Upper lobe of left lung (tissue), 6 donors: ENCODE measurements at regions not wholly inside any gene's neighbourhood (a gene's known extent, or its start where the extent isn't known, plus 50 kb on each side); places are given as distances from the start of the nearest gene placed in this dataset.
A peak's percentile ranks its signal among the peaks of the same experiment; 100 is the strongest.

Experiments used
- ATAC-seq, 2 donors: fragments of 200-7000 bp; cut with Tn5 transposase; one replicate each; pipeline ENCODE4 v1.9.1; 2022; ENCODE audit warnings: mild to moderate bottlenecking in 2 of 2, moderate library complexity in 2 of 2; ENCODE audit not compliant: low FRiP score in 2 of 2
- DNase-seq, 2 donors: peaks; one replicate each; pipeline ENCODE4 v3.0.0-alpha.2; 2019 to 2020
- H3K27ac ChIP-seq, 4 donors: fragments of 200-600 bp; sonication (generic); one replicate each; pipeline ENCODE4 v1.5.1; 2016 to 2019
- H3K27me3 ChIP-seq, 4 donors: fragments of 200-600 bp; sonication (generic); one replicate each; pipeline ENCODE4 v1.5.1; 2017 to 2019
- H3K36me3 ChIP-seq, 4 donors: fragments of 200-600 bp; sonication (generic); one replicate each; pipeline ENCODE4 v1.5.1; 2016 to 2019
- H3K4me1 ChIP-seq, 4 donors: fragments of 200-600 bp; sonication (generic); one replicate each; pipeline ENCODE4 v1.5.1; 2018 to 2019
- H3K4me3 ChIP-seq, 4 donors: fragments of 200-600 bp; sonication (generic); one replicate each; pipeline ENCODE4 v1.5.1; 2017 to 2019; ENCODE audit warnings: mild to moderate bottlenecking in 2 of 4, moderate library complexity in 1 of 4
- H3K9me3 ChIP-seq, 4 donors: fragments of 200-600 bp; sonication (generic); one replicate each; pipeline ENCODE4 v1.5.1; 2018 to 2019
- EP300 ChIP-seq, 4 donors: sonication (generic); formaldehyde crosslinking; IDR thresholded peaks; one replicate each; pipeline ENCODE4 v1.5.1; 2017; ENCODE audit warnings: antibody characterized with exemption in 4 of 4, control low read depth in 2 of 4
- POLR2A ChIP-seq, 4 donors: fragments of 450-650 bp; IDR thresholded peaks; one replicate each; pipeline ENCODE4 v1.5.1; 2016 to 2017; ENCODE audit warnings: antibody characterized with exemption in 4 of 4, mild to moderate bottlenecking in 2 of 4
- POLR2AphosphoS5 ChIP-seq, 2 donors: sonication (generic); formaldehyde crosslinking; IDR thresholded peaks; one replicate each; pipeline ENCODE4 v1.5.1; 2017; ENCODE audit warnings: antibody characterized with exemption in 2 of 2
- WGBS, 2 donors: methylation state at CpG; one replicate each; pipeline ENCODE4 v1.1.5; 2017 to 2018; 5-methylcytosine and 5-hydroxymethylcytosine counted together
- TF ChIP-seq, protein P1 (sequence below), 6 experiments: fragments of 450-650 bp in 4 of 6; fragments of 200-600 bp in 2 of 6; sonication (generic) in 2 of 6; IDR thresholded peaks; one replicate each; pipeline ENCODE4 v1.5.1; 2016 to 2019; ENCODE audit warnings: antibody characterized with exemption in 6 of 6
- donor health status: DM: no; HTN: no; CAD: no; lungs with moderate emphysema.
- donor health status: DM: no; HTN: yes; CAD: no; lungs with severe emphysema.

GRCh38 chr12:4822572-4822971 is 87.1 kb upstream of the KCNA1 start:
- no peak for TF ChIP-seq POLR2AphosphoS5 (IDR thresholded peaks at IDR 0.05)
- TF ChIP-seq EP300 (IDR thresholded peaks at IDR 0.05) = no peak
- TF ChIP-seq, protein P1, sequence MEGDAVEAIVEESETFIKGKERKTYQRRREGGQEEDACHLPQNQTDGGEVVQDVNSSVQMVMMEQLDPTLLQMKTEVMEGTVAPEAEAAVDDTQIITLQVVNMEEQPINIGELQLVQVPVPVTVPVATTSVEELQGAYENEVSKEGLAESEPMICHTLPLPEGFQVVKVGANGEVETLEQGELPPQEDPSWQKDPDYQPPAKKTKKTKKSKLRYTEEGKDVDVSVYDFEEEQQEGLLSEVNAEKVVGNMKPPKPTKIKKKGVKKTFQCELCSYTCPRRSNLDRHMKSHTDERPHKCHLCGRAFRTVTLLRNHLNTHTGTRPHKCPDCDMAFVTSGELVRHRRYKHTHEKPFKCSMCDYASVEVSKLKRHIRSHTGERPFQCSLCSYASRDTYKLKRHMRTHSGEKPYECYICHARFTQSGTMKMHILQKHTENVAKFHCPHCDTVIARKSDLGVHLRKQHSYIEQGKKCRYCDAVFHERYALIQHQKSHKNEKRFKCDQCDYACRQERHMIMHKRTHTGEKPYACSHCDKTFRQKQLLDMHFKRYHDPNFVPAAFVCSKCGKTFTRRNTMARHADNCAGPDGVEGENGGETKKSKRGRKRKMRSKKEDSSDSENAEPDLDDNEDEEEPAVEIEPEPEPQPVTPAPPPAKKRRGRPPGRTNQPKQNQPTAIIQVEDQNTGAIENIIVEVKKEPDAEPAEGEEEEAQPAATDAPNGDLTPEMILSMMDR (IDR thresholded peaks at IDR 0.05) = no peak
- TF ChIP-seq POLR2A (IDR thresholded peaks at IDR 0.05) = no peak
- DNase-seq = no peak
- WGBS, 2 donors = 83 to 96% methylated on average over 11 of the region's 11 CpGs

DNA sequence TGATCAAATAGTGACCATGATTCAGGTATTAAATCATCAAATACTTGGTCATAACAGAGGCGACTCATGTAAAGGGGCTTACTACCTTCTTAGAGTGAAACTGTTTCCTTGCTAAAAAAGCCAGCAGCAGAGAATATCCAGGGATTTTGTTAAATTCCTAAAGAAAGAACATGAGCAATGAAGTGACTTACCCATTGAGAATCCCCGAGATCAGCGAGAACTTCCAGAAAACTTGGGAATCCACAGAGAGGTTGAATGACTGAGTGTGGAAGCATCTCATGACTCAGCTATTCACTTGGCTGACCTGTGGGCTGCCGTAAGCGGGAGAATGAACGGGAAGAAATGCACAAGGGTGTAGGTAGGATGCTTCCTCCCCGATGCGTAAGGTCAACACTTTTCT is 85.3 kb upstream of the KCNA1 start:
- 92 to 94% methylated on average over 8 of the region's 8 CpGs for WGBS, 2 donors
- Histone ChIP-seq H3K4me3 (no peak overlapping the region), H3K9me3 (no peaks in the 10 kb centered on the region), H3K36me3 (no peaks in the 10 kb centered on the region), H3K27ac (no peak overlapping the region), H3K4me1 (no peaks in the 10 kb centered on the region), H3K27me3 (no peaks in the 10 kb centered on the region)
- DNase-seq (no peak), ATAC-seq (peak in 1 of 2 donors; percentile 15)
- no peak for TF ChIP-seq POLR2AphosphoS5 (IDR thresholded peaks at IDR 0.05)

More at GRCh38 chr12:4822572-4822971, 87.1 kb upstream of the KCNA1 start:
- Histone ChIP-seq H3K4me3 (no peak overlapping the region), H3K4me1 (no peaks in the 10 kb centered on the region), H3K9me3 (no peaks in the 10 kb centered on the region), H3K27me3 (no peaks in the 10 kb centered on the region), H3K27ac (no peak overlapping the region), H3K36me3 (no peaks in the 10 kb centered on the region)
- no peak for ATAC-seq

- H3K4me1 ChIP-seq = no peaks in the 10 kb centered on the region
- no peaks in the 10 kb centered on the region for H3K27me3 ChIP-seq
- no peak overlapping the region for H3K27ac ChIP-seq
- no peaks in the 10 kb centered on the region for H3K36me3 ChIP-seq
- TF ChIP-seq, protein P1 (IDR thresholded peaks at IDR 0.05) = no peak
- TF ChIP-seq POLR2A (IDR thresholded peaks at IDR 0.05) (no peak), POLR2AphosphoS5 (IDR thresholded peaks at IDR 0.05) (no peak), EP300 (IDR thresholded peaks at IDR 0.05) (no peak)
- DNase-seq = no peak
- ATAC-seq = no peak
- H3K4me3 ChIP-seq = no peak overlapping the region
- WGBS, 2 donors = 42 to 54% methylated on average over 4 of the region's 4 CpGs
- H3K9me3 ChIP-seq = no peaks in the 10 kb centered on the region
Measured at GRCh38 chr12:4825011-4825858, 84.5 kb upstream of the KCNA1 start.

GRCh38 chr12:4826909-4827308 is 82.8 kb upstream of the KCNA1 start:
- ATAC-seq = no peak
- no peak overlapping the region for H3K27ac ChIP-seq
- no peak for DNase-seq
- H3K4me1 ChIP-seq = no peaks in the 10 kb centered on the region
- no peak overlapping the region for H3K4me3 ChIP-seq
- no peaks in the 10 kb centered on the region for H3K27me3 ChIP-seq
- H3K36me3 ChIP-seq = no peaks in the 10 kb centered on the region
- 42 to 48% methylated on average over 5 of the region's 5 CpGs for WGBS, 2 donors
- TF ChIP-seq POLR2A (IDR thresholded peaks at IDR 0.05) = no peak
- TF ChIP-seq EP300 (IDR thresholded peaks at IDR 0.05) = no peak
- no peak for TF ChIP-seq POLR2AphosphoS5 (IDR thresholded peaks at IDR 0.05)
- TF ChIP-seq, protein P1 (IDR thresholded peaks at IDR 0.05) = no peak
- H3K9me3 ChIP-seq = no peaks in the 10 kb centered on the region

DNA sequence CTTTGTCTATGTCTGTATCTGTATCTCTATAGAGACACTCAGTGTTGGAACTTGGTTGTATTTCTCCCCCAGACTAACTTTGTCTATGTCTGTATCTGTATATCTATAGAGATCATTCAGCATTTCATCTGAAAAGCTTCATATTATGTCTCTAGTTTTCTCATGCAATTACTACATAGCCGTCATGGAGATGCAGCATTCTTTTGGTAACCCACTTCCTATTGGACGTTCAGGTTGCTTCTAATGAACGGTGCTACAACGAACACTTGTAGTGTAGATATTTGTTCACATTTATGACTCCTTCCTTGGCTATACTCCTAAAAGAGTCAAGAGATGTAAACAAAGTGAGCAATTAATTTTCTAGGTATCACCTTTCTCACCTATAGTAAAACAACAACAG is 81.5 kb upstream of the KCNA1 start:
- no peaks in the 10 kb centered on the region for H3K27me3 ChIP-seq
- DNase-seq = no peak
- no peak for ATAC-seq
- H3K36me3 ChIP-seq = no peaks in the 10 kb centered on the region
- peaks cover 0 to 3% (median 2%) of the 10 kb centered on the region in 4 donors for H3K9me3 ChIP-seq
- H3K4me3 ChIP-seq = no peak overlapping the region
- no peaks in the 10 kb centered on the region for H3K4me1 ChIP-seq
- H3K27ac ChIP-seq = no peak overlapping the region
- TF ChIP-seq EP300 (IDR thresholded peaks at IDR 0.05) (no peak), POLR2A (IDR thresholded peaks at IDR 0.05) (no peak), POLR2AphosphoS5 (IDR thresholded peaks at IDR 0.05) (no peak)
- TF ChIP-seq, protein P1 (IDR thresholded peaks at IDR 0.05) = no peak
- 46 to 61% methylated on average over 4 of the region's 4 CpGs for WGBS, 2 donors
